ENCODE measurements at regions not wholly inside any gene's neighbourhood (a gene's known extent, or its start where the extent isn't known, plus 50 kb on each side); places are given as distances from the start of the nearest gene placed in this dataset.

DNA sequence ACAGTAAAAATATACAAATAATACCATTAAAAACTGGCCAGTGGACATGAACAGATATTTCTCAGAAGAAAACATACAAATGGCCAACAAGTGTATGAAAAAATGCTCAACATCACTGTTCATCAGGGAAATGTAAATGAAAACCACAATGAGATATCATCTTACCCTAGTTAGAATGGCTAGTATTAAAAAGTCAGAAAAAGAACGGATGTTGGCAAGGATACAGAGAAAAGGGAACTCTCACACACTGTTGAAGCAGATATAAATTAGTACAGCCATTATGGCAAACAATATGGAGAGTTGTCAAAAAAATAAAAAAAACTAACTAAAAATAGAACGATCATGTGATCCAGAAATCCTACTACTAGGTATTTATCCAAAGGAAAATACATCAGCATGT, 222.7 kb upstream of the NAALADL2 start:
- ChIA-PET POLR2A (no interaction called here), SMC1A (ENCODE audit: uncharacterized antibody, unreplicated experiment) (no interaction called here)

More for the DNA sequence above, 222.7 kb upstream of the NAALADL2 start:
- intact Hi-C loops (cut with micrococcal nuclease; ENCODE audit: unreplicated experiment): no loop called here
- TF ChIP-seq TBL1XR1 (IDR thresholded peaks at IDR 0.05; ENCODE audit: low read depth, low read length) (no peak), SUZ12 (IDR thresholded peaks at IDR 0.05; ENCODE audit: unreplicated experiment) (no peak), DPF2 (IDR thresholded peaks at IDR 0.05) (no peak), ZNF687 (IDR thresholded peaks at IDR 0.05) (no peak), NR2F1 (conservative IDR thresholded peaks at IDR 0.05) (no peak), RAD21 (IDR thresholded peaks at IDR 0.05; ENCODE audit: insufficient read depth, low read depth, low read length) (no peak), HSF1 (IDR thresholded peaks at IDR 0.05; ENCODE audit: low read depth, low read length) (no peak), POLR2AphosphoS5 (IDR thresholded peaks at IDR 0.05; ENCODE audit: low read length) (no peak), ZNF207 (IDR thresholded peaks at IDR 0.05; ENCODE audit: borderline replicate concordance) (no peak)
- H3K4me3 ChIP-seq: no peak overlapping the region
- H3K4me2 ChIP-seq (ENCODE audit: control insufficient read depth, insufficient read depth): no peak overlapping the region
- ChIA-PET RAD21 (ENCODE audit: unreplicated experiment) (no interaction called here), CTCF (no interaction called here)
- no peak overlapping the region for H2AFZ ChIP-seq (ENCODE audit: control insufficient read depth, low read depth, low read length)
- H4K20me1 ChIP-seq (ENCODE audit: control insufficient read depth, insufficient read depth): no peaks in the 10 kb centered on the region
- DNase-seq (ENCODE audit: low read depth, low spot score): no peak
- no peaks in the 10 kb centered on the region for H3K4me1 ChIP-seq (ENCODE audit: control insufficient read depth, insufficient read depth, low read length)
- no peak overlapping the region for H3K9ac ChIP-seq (ENCODE audit: control insufficient read depth, insufficient read depth, low read length)
- in situ Hi-C loops (cut with MboI): no loop called here
- no peaks in the 10 kb centered on the region for H3K79me2 ChIP-seq (ENCODE audit: control insufficient read depth, insufficient read depth, low read length)
- H3K27ac ChIP-seq (ENCODE audit: control insufficient read depth, insufficient read depth): no peak overlapping the region
- no TSS peak for BruUV-seq (replicated peaks)
- H3K36me3 ChIP-seq (ENCODE audit: control insufficient read depth in 2 of 2, insufficient read depth in 2 of 2, low read length in 1 of 2): no peaks in the 10 kb centered on the region
- 3% methylated on average over 2 of the region's 2 CpGs for WGBS (ENCODE audit: insufficient coverage, insufficient replicate concordance, low lambda C conversion rate, missing lambda C conversion rate)
- no peaks in the 10 kb centered on the region for H3K27me3 ChIP-seq (replicated peaks in 1 of 2; ENCODE audit: control insufficient read depth in 2 of 2, insufficient read depth in 2 of 2, low read length in 1 of 2)
- ATAC-seq: no peak
- H3K9me3 ChIP-seq (replicated peaks; ENCODE audit: control insufficient read depth, insufficient read depth, low read length): no peaks in the 10 kb centered on the region
- FAIRE-seq: no peak
